CD14-positive monocyte (primary cell): ENCODE measurements at regions not wholly inside any gene's neighbourhood (a gene's known extent, or its start where the extent isn't known, plus 50 kb on each side); places are given as distances from the start of the nearest gene placed in this dataset.

Source experiments
- DNase-seq, 3 donors: peaks; one replicate each; pipeline ENCODE4 v3.0.0-alpha.2; 2011 to 2022
- H2AFZ ChIP-seq: 2 replicates; pipeline ENCODE4 v1.6.0; 2012; ENCODE audit warnings: mild to moderate bottlenecking, low read depth, low read length, inconsistent platforms; ENCODE audit not compliant: insufficient read depth, poor library complexity, severe bottlenecking
- H3K27ac ChIP-seq, 2 donors: 1 replicate in 1 of 2; 2 replicates in 1 of 2; pipeline ENCODE4 v1.5.1; 2012 to 2013; ENCODE audit warnings: low read length in 2 of 2, control low read depth in 1 of 2, inconsistent platforms in 1 of 2, low read depth in 1 of 2, mild to moderate bottlenecking in 1 of 2
- H3K27me3 ChIP-seq, 2 donors: one replicate each; pipeline versions ENCODE4 v1.6.0 to v1.6.1; 2011 to 2013; ENCODE audit warnings: low read length in 2 of 2; ENCODE audit not compliant: control insufficient read depth in 2 of 2, insufficient read depth in 2 of 2
- H3K36me3 ChIP-seq, 2 donors: replicated peaks in 1 of 2; 1 replicate in 1 of 2; 2 replicates in 1 of 2; pipeline versions ENCODE4 v1.5.1 to v1.6.1; 2012 to 2013; ENCODE audit warnings: low read length in 2 of 2, control low read depth in 1 of 2, inconsistent platforms in 1 of 2, mild to moderate bottlenecking in 1 of 2; ENCODE audit not compliant: insufficient read depth in 2 of 2, control insufficient read depth in 1 of 2
- H3K4me1 ChIP-seq, 2 donors: 1 replicate in 1 of 2; 2 replicates in 1 of 2; pipeline versions ENCODE4 v1.5.1 to v1.6.1; 2012 to 2013; ENCODE audit warnings: low read length in 2 of 2, control low read depth in 1 of 2, inconsistent platforms in 1 of 2, mild to moderate bottlenecking in 1 of 2, moderate library complexity in 1 of 2; ENCODE audit not compliant: insufficient read depth in 2 of 2, control insufficient read depth in 1 of 2
- H3K4me2 ChIP-seq: replicated peaks from 2 replicates; pipeline ENCODE3; 2012; ENCODE audit warnings: low read length, moderate library complexity, mild to moderate bottlenecking; ENCODE audit not compliant: poor library complexity, severe bottlenecking; ENCODE audit errors: extremely low read depth
- H3K4me3 ChIP-seq, 3 experiments: fragments of 200-600 bp in 1 of 3; sonication (generic) in 1 of 3; replicated peaks in 1 of 3; 1 replicate in 2 of 3; 2 replicates in 1 of 3; pipeline ENCODE4 v1.5.1; 2011 to 2013; ENCODE audit warnings: low read length in 3 of 3, mild to moderate bottlenecking in 3 of 3, control low read depth in 2 of 3, low read depth in 2 of 3, inconsistent platforms in 1 of 3, moderate library complexity in 1 of 3
- H3K79me2 ChIP-seq: 2 replicates; pipeline ENCODE4 v1.6.0; 2012; ENCODE audit warnings: mild to moderate bottlenecking, control low read depth, inconsistent platforms, low read length, moderate library complexity; ENCODE audit not compliant: insufficient read depth
- H3K9ac ChIP-seq: 2 replicates; pipeline ENCODE4 v1.6.0; 2017; ENCODE audit warnings: low read length, mild to moderate bottlenecking; ENCODE audit not compliant: insufficient read depth, poor library complexity, severe bottlenecking
- H3K9me3 ChIP-seq, 2 donors: replicated peaks in 1 of 2; 1 replicate in 1 of 2; 2 replicates in 1 of 2; pipeline versions ENCODE4 v1.5.1 to v1.6.1; 2012 to 2013; ENCODE audit warnings: low read length in 2 of 2, control low read depth in 1 of 2; ENCODE audit not compliant: control insufficient read depth in 1 of 2, insufficient read depth in 1 of 2
- H4K20me1 ChIP-seq: 2 replicates; pipeline ENCODE4 v1.6.0; 2012; ENCODE audit warnings: mild to moderate bottlenecking, low read length, control low read depth, moderate library complexity; ENCODE audit not compliant: insufficient read depth
- H3K27ac Mint-ChIP-seq, 7 donors: one replicate each; pipeline ENCODE4 v1.8.0; 2020; ENCODE audit warnings: mild to moderate bottlenecking in 7 of 7, mixed read lengths in 7 of 7, moderate library complexity in 6 of 7, inconsistent platforms in 2 of 7
- H3K27me3 Mint-ChIP-seq, 3 donors: one replicate each; pipeline ENCODE4 v1.8.0; 2021 to 2022; ENCODE audit warnings: low read depth in 3 of 3, mild to moderate bottlenecking in 3 of 3, mixed read lengths in 3 of 3, moderate library complexity in 3 of 3, inconsistent platforms in 1 of 3
- H3K36me3 Mint-ChIP-seq, 2 donors: one replicate each; pipeline ENCODE4 v1.8.0; 2020; ENCODE audit warnings: mixed read lengths in 2 of 2, inconsistent platforms in 1 of 2, mild to moderate bottlenecking in 1 of 2
- H3K4me1 Mint-ChIP-seq: one replicate; pipeline ENCODE4 v1.8.0; 2020; ENCODE audit warnings: mild to moderate bottlenecking, mixed read lengths
- H3K4me3 Mint-ChIP-seq, 2 donors: one replicate each; pipeline ENCODE4 v1.8.0; 2020; ENCODE audit warnings: mild to moderate bottlenecking in 2 of 2, mixed read lengths in 2 of 2, moderate library complexity in 1 of 2
- H3K9me3 Mint-ChIP-seq, 7 donors: one replicate each; pipeline ENCODE4 v1.8.0; 2020 to 2022; ENCODE audit warnings: mixed read lengths in 7 of 7, mild to moderate bottlenecking in 6 of 7, moderate library complexity in 6 of 7, inconsistent platforms in 2 of 7
- WGBS: methylation state at CpG from one replicate; pipeline ENCODE4 v1.1.5; 2013; ENCODE audit warnings: missing lambda C conversion rate; ENCODE audit not compliant: insufficient coverage; 5-methylcytosine and 5-hydroxymethylcytosine counted together
- intact Hi-C, 2 donors: fragments of 100-400 bp; cut with micrococcal nuclease; formaldehyde crosslinking; loops; one replicate each; pipeline versions ENCODE4 v1.15.0 to v1.15.1; 2023
- TF ChIP-seq, protein P1 (sequence below): fragments of 200-600 bp; IDR thresholded peaks from one replicate; pipeline ENCODE4 v1.8.0; 2022; ENCODE audit warnings: antibody characterized with exemption, mild to moderate bottlenecking

DNA sequence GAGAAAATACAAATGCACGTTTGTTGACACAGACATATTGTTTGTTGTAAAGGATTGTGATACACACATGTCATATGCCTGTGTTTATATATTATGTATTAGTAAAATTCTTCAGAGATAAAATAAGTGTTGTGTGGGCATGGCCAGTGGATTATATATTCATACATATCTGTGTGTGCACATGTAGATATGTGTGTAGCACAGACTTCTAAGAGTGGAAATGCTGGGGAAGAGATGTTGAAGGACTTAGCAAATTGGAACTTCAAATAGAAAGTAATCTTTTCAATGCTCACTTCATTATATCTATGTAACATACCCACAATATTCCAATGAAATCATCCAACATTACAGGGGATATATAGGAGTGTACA lies 413.2 kb downstream of the LMO7 start:
- no peak overlapping the region for H2AFZ ChIP-seq
- H3K27me3 Mint-ChIP-seq: no peaks in the 10 kb centered on the region
- H3K79me2 ChIP-seq: no peaks in the 10 kb centered on the region
- H3K4me1 ChIP-seq: no peaks in the 10 kb centered on the region
- H3K4me3 ChIP-seq: no peak overlapping the region
- no CpG with 5 or more reads among the region's 1 CpG for WGBS
- no peak overlapping the region for H3K27ac Mint-ChIP-seq
- no peak overlapping the region for H3K4me3 Mint-ChIP-seq
- no peaks in the 10 kb centered on the region for H4K20me1 ChIP-seq
- H3K27ac ChIP-seq: no peak overlapping the region
- DNase-seq: no peak
- no peak overlapping the region for H3K4me2 ChIP-seq
- TF ChIP-seq, protein P1, sequence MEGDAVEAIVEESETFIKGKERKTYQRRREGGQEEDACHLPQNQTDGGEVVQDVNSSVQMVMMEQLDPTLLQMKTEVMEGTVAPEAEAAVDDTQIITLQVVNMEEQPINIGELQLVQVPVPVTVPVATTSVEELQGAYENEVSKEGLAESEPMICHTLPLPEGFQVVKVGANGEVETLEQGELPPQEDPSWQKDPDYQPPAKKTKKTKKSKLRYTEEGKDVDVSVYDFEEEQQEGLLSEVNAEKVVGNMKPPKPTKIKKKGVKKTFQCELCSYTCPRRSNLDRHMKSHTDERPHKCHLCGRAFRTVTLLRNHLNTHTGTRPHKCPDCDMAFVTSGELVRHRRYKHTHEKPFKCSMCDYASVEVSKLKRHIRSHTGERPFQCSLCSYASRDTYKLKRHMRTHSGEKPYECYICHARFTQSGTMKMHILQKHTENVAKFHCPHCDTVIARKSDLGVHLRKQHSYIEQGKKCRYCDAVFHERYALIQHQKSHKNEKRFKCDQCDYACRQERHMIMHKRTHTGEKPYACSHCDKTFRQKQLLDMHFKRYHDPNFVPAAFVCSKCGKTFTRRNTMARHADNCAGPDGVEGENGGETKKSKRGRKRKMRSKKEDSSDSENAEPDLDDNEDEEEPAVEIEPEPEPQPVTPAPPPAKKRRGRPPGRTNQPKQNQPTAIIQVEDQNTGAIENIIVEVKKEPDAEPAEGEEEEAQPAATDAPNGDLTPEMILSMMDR: no peak
- no peaks in the 10 kb centered on the region for H3K4me1 Mint-ChIP-seq
- H3K9me3 ChIP-seq: no peaks in the 10 kb centered on the region
- H3K9ac ChIP-seq: no peak overlapping the region
- no peaks in the 10 kb centered on the region for H3K36me3 Mint-ChIP-seq
- intact Hi-C loops: no loop called here
- peaks cover 0 to 5% (median 1%) of the 10 kb centered on the region in 7 donors for H3K9me3 Mint-ChIP-seq
- H3K36me3 ChIP-seq: no peaks in the 10 kb centered on the region
- no peaks in the 10 kb centered on the region for H3K27me3 ChIP-seq

- Mint-ChIP-seq H3K27me3 (no peaks in the 10 kb centered on the region), H3K27ac (no peak overlapping the region), H3K4me3 (no peak overlapping the region), H3K9me3 (peaks cover 0 to 5% (median 1%) of the 10 kb centered on the region in 7 donors), H3K36me3 (no peaks in the 10 kb centered on the region), H3K4me1 (no peaks in the 10 kb centered on the region)
- Histone ChIP-seq H3K27ac (no peak overlapping the region), H3K79me2 (no peaks in the 10 kb centered on the region), H4K20me1 (no peaks in the 10 kb centered on the region), H2AFZ (no peak overlapping the region), H3K9me3 (no peaks in the 10 kb centered on the region), H3K4me3 (no peak overlapping the region), H3K4me1 (no peaks in the 10 kb centered on the region), H3K27me3 (no peaks in the 10 kb centered on the region), H3K4me2 (no peak overlapping the region), H3K9ac (no peak overlapping the region), H3K36me3 (no peaks in the 10 kb centered on the region)
- intact Hi-C loops: no loop called here
- no CpG with 5 or more reads among the region's 3 CpGs for WGBS
- no peak for DNase-seq
- TF ChIP-seq, protein P1: no peak
These were observed 412.7 kb downstream of the LMO7 start for GRCh38 chr13:76048675-76049375.
